HEK293 (cell line): ENCODE measurements at regions not wholly inside any gene's neighbourhood (a gene's known extent, or its start where the extent isn't known, plus 50 kb on each side); places are given as distances from the start of the nearest gene placed in this dataset.

Experiments used
- CTCF ChIA-PET: fragments of 350-600 bp; formaldehyde crosslinking; extraction: SDS; loops from one replicate; lab custom pipeline; 2021; ENCODE audit warnings: antibody characterized with exemption; lab: Yijun Ruan, JAX
- POLR2A ChIA-PET: fragments of 300-600 bp; formaldehyde crosslinking; extraction: SDS; loops from one replicate; lab custom pipeline; 2020; ENCODE audit warnings: antibody characterized with exemption, inconsistent platforms; lab: Yijun Ruan, JAX
- H3K27ac ChIP-seq: fragments of 200-500 bp; sonication (Bioruptor generic); 2 replicates; pipeline ENCODE4 v1.5.1; 2014; ENCODE audit warnings: low read depth, low read length, control low read depth, inconsistent platforms; ENCODE audit errors: extremely low read depth
- H3K36me3 ChIP-seq, 2 experiments: fragments of 200-500 bp in 1 of 2; sonication (Bioruptor generic) in 1 of 2; 1 replicate in 1 of 2; 2 replicates in 1 of 2; pipeline ENCODE4 v1.5.1; 2014 to 2017; ENCODE audit warnings: inconsistent platforms in 2 of 2, low read length in 2 of 2; ENCODE audit not compliant: control insufficient read depth in 2 of 2, insufficient read depth in 1 of 2
- H3K4me1 ChIP-seq: fragments of 200-500 bp; sonication (Bioruptor generic); 2 replicates; pipeline ENCODE4 v1.5.1; 2014; ENCODE audit warnings: mild to moderate bottlenecking, low read length, inconsistent platforms; ENCODE audit not compliant: control insufficient read depth, insufficient read depth
- H3K4me3 ChIP-seq: 2 replicates; pipeline ENCODE4 v1.5.1; 2011; ENCODE audit warnings: low read depth, mild to moderate bottlenecking, control low read depth, low read length, moderate library complexity
- H3K9me3 ChIP-seq: fragments of 200-500 bp; sonication (Bioruptor generic); 2 replicates; pipeline ENCODE4 v1.5.1; 2014; ENCODE audit warnings: low read depth, low read length, inconsistent platforms; ENCODE audit not compliant: control insufficient read depth, insufficient read depth
- KLF10 ChIP-seq: fragments of 450-650 bp; IDR thresholded peaks from 2 replicates; pipeline ENCODE4 v1.5.1; 2018; ENCODE audit warnings: missing biosample characterization, mild to moderate bottlenecking, missing genetic modification characterization
- KLF9 ChIP-seq: fragments of 450-650 bp; formaldehyde crosslinking; IDR thresholded peaks from 2 replicates; pipeline ENCODE4 v1.5.1; 2016; ENCODE audit warnings: missing biosample characterization, missing genetic modification characterization, low read depth
- OSR2 ChIP-seq: fragments of 450-650 bp; formaldehyde crosslinking; IDR thresholded peaks from 2 replicates; pipeline ENCODE4 v1.5.1; 2016; ENCODE audit warnings: missing biosample characterization, missing genetic modification characterization
- SCRT1 ChIP-seq: fragments of 450-650 bp; formaldehyde crosslinking; IDR thresholded peaks from 2 replicates; pipeline ENCODE4 v1.5.1; 2016; ENCODE audit warnings: missing biosample characterization, missing genetic modification characterization, borderline replicate concordance
- SP2 ChIP-seq: fragments of 450-650 bp; formaldehyde crosslinking; IDR thresholded peaks from 2 replicates; pipeline ENCODE4 v1.5.1; 2016; ENCODE audit warnings: missing biosample characterization, missing genetic modification characterization
- SP7 ChIP-seq: fragments of 450-650 bp; formaldehyde crosslinking; IDR thresholded peaks from 2 replicates; pipeline ENCODE4 v1.5.1; 2016; ENCODE audit warnings: missing biosample characterization, missing genetic modification characterization
- TRIM28 ChIP-seq: IDR thresholded peaks from 2 replicates; pipeline ENCODE4 v1.6.1; 2011; ENCODE audit warnings: low read length, control low read depth, borderline replicate concordance
- WT1 ChIP-seq: fragments of 450-650 bp; formaldehyde crosslinking; IDR thresholded peaks from 2 replicates; pipeline ENCODE4 v1.5.1; 2016; ENCODE audit warnings: missing biosample characterization, missing genetic modification characterization
- ZBTB7A ChIP-seq: fragments of 450-650 bp; formaldehyde crosslinking; IDR thresholded peaks from 2 replicates; pipeline ENCODE4 v1.5.1; 2016; ENCODE audit warnings: low read depth, missing biosample characterization, missing genetic modification characterization
- ZNF140 ChIP-seq: fragments of 450-650 bp; formaldehyde crosslinking; IDR thresholded peaks from 2 replicates; pipeline ENCODE4 v1.5.1; 2016; ENCODE audit warnings: missing biosample characterization, missing genetic modification characterization
- ZNF501 ChIP-seq: fragments of 450-650 bp; formaldehyde crosslinking; IDR thresholded peaks from 2 replicates; pipeline ENCODE4 v1.5.1; 2016; ENCODE audit warnings: missing biosample characterization, missing genetic modification characterization
- ZNF544 ChIP-seq: fragments of 450-650 bp; formaldehyde crosslinking; IDR thresholded peaks from 2 replicates; pipeline ENCODE4 v1.5.0; 2017; ENCODE audit warnings: missing biosample characterization, missing genetic modification characterization
- ZNF555 ChIP-seq: fragments of 450-650 bp; formaldehyde crosslinking; conservative IDR thresholded peaks from 2 replicates; pipeline ENCODE4 v1.5.1; 2017; ENCODE audit warnings: missing biosample characterization, mild to moderate bottlenecking, missing genetic modification characterization, inconsistent platforms
- ZNF561 ChIP-seq: fragments of 450-650 bp; IDR thresholded peaks from 2 replicates; pipeline ENCODE4 v1.5.1; 2018; ENCODE audit warnings: missing biosample characterization, missing genetic modification characterization, borderline replicate concordance
- ZNF580 ChIP-seq: fragments of 450-650 bp; formaldehyde crosslinking; IDR thresholded peaks from 2 replicates; pipeline ENCODE4 v1.5.1; 2016; ENCODE audit warnings: missing biosample characterization, missing genetic modification characterization
- ZNF776 ChIP-seq: fragments of 450-650 bp; formaldehyde crosslinking; IDR thresholded peaks from 2 replicates; pipeline ENCODE4 v1.5.0; 2017; ENCODE audit warnings: missing biosample characterization, missing genetic modification characterization, borderline replicate concordance
- ZSCAN23 ChIP-seq: fragments of 450-650 bp; formaldehyde crosslinking; IDR thresholded peaks from 2 replicates; pipeline ENCODE4 v1.5.1; 2016; ENCODE audit warnings: missing biosample characterization, missing genetic modification characterization
- TF ChIP-seq, protein P1 (sequence below): fragments of 450-650 bp; formaldehyde crosslinking; IDR thresholded peaks from 2 replicates; pipeline ENCODE4 v1.5.1; 2016; ENCODE audit warnings: missing biosample characterization, missing genetic modification characterization
- TF ChIP-seq, protein P2 (sequence below): fragments of 450-650 bp; formaldehyde crosslinking; IDR thresholded peaks from 2 replicates; pipeline ENCODE4 v1.5.1; 2016; ENCODE audit warnings: missing biosample characterization, missing genetic modification characterization
- TF ChIP-seq, protein P3 (sequence below): fragments of 450-650 bp; formaldehyde crosslinking; IDR thresholded peaks from 2 replicates; pipeline ENCODE4 v1.5.1; 2017; ENCODE audit warnings: missing biosample characterization, mild to moderate bottlenecking, missing genetic modification characterization, moderate library complexity
- TF ChIP-seq, protein P4 (sequence below): fragments of 450-650 bp; formaldehyde crosslinking; IDR thresholded peaks from 2 replicates; pipeline ENCODE4 v1.5.1; 2016; ENCODE audit warnings: missing biosample characterization, missing genetic modification characterization
- TF ChIP-seq, protein P5 (sequence below): fragments of 450-650 bp; formaldehyde crosslinking; IDR thresholded peaks from 2 replicates; pipeline ENCODE4 v1.5.1; 2017; ENCODE audit warnings: missing biosample characterization, missing genetic modification characterization
- TF ChIP-seq, protein P6 (sequence below): fragments of 450-650 bp; formaldehyde crosslinking; IDR thresholded peaks from 2 replicates; pipeline ENCODE4 v1.5.1; 2016; ENCODE audit warnings: missing biosample characterization, missing genetic modification characterization

- H3K4me3 ChIP-seq: no peak overlapping the region
- no peaks in the 10 kb centered on the region for H3K9me3 ChIP-seq
- no peaks in the 10 kb centered on the region for H3K36me3 ChIP-seq
- POLR2A ChIA-PET: no interaction called here
- CTCF ChIA-PET: no interaction called here
- TF ChIP-seq SCRT1 (tag by site-specific recombination) (no peak), ZNF140 (no peak), ZBTB7A (tag by site-specific recombination) (no peak), KLF9 (tag by site-specific recombination) (no peak)
- TF ChIP-seq, protein P1, sequence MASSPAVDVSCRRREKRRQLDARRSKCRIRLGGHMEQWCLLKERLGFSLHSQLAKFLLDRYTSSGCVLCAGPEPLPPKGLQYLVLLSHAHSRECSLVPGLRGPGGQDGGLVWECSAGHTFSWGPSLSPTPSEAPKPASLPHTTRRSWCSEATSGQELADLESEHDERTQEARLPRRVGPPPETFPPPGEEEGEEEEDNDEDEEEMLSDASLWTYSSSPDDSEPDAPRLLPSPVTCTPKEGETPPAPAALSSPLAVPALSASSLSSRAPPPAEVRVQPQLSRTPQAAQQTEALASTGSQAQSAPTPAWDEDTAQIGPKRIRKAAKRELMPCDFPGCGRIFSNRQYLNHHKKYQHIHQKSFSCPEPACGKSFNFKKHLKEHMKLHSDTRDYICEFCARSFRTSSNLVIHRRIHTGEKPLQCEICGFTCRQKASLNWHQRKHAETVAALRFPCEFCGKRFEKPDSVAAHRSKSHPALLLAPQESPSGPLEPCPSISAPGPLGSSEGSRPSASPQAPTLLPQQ (tag by site-specific recombination): no peak
- TF ChIP-seq, protein P2, sequence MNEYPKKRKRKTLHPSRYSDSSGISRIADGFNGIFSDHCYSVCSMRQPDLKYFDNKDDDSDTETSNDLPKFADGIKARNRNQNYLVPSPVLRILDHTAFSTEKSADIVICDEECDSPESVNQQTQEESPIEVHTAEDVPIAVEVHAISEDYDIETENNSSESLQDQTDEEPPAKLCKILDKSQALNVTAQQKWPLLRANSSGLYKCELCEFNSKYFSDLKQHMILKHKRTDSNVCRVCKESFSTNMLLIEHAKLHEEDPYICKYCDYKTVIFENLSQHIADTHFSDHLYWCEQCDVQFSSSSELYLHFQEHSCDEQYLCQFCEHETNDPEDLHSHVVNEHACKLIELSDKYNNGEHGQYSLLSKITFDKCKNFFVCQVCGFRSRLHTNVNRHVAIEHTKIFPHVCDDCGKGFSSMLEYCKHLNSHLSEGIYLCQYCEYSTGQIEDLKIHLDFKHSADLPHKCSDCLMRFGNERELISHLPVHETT: no peak
- no peaks in the 10 kb centered on the region for H3K4me1 ChIP-seq
- H3K27ac ChIP-seq: no peak overlapping the region
These were observed 165.1 kb downstream of the GLRX3 start for GRCh38 chr10:130301021-130301892.

GRCh38 chr10:130326954-130327353 lies 190.8 kb downstream of the GLRX3 start:
- H3K4me3 ChIP-seq: no peak overlapping the region
- H3K9me3 ChIP-seq: no peaks in the 10 kb centered on the region
- no peak overlapping the region for H3K27ac ChIP-seq
- POLR2A ChIA-PET: no interaction called here
- TF ChIP-seq SP7 (tag by site-specific recombination) (no peak), ZNF561 (tag by site-specific recombination) (no peak), WT1 (no peak), ZNF580 (no peak), TRIM28 (no peak), ZNF544 (tag by site-specific recombination) (no peak), OSR2 (no peak), ZSCAN23 (no peak), ZNF555 (tag by site-specific recombination) (no peak), ZNF776 (tag by site-specific recombination) (no peak), ZNF501 (no peak), KLF10 (tag by site-specific recombination) (no peak), SP2 (no peak)
- TF ChIP-seq, protein P3, sequence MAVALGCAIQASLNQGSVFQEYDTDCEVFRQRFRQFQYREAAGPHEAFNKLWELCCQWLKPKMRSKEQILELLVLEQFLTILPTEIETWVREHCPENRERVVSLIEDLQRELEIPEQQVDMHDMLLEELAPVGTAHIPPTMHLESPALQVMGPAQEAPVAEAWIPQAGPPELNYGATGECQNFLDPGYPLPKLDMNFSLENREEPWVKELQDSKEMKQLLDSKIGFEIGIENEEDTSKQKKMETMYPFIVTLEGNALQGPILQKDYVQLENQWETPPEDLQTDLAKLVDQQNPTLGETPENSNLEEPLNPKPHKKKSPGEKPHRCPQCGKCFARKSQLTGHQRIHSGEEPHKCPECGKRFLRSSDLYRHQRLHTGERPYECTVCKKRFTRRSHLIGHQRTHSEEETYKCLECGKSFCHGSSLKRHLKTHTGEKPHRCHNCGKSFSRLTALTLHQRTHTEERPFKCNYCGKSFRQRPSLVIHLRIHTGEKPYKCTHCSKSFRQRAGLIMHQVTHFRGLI (tag by site-specific recombination): no peak
- TF ChIP-seq, protein P4, sequence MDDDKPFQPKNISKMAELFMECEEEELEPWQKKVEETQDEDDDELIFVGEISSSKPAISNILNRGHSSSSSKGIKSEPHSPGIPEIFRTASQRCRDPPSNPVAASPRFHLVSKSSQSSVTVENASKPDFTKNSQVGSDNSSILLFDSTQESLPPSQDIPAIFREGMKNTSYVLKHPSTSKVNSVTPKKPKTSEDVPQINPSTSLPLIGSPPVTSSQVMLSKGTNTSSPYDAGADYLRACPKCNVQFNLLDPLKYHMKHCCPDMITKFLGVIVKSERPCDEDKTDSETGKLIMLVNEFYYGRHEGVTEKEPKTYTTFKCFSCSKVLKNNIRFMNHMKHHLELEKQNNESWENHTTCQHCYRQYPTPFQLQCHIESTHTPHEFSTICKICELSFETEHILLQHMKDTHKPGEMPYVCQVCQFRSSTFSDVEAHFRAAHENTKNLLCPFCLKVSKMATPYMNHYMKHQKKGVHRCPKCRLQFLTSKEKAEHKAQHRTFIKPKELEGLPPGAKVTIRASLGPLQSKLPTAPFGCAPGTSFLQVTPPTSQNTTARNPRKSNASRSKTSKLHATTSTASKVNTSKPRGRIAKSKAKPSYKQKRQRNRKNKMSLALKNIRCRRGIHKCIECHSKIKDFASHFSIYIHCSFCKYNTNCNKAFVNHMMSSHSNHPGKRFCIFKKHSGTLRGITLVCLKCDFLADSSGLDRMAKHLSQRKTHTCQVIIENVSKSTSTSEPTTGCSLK: no peak
- TF ChIP-seq, protein P5, sequence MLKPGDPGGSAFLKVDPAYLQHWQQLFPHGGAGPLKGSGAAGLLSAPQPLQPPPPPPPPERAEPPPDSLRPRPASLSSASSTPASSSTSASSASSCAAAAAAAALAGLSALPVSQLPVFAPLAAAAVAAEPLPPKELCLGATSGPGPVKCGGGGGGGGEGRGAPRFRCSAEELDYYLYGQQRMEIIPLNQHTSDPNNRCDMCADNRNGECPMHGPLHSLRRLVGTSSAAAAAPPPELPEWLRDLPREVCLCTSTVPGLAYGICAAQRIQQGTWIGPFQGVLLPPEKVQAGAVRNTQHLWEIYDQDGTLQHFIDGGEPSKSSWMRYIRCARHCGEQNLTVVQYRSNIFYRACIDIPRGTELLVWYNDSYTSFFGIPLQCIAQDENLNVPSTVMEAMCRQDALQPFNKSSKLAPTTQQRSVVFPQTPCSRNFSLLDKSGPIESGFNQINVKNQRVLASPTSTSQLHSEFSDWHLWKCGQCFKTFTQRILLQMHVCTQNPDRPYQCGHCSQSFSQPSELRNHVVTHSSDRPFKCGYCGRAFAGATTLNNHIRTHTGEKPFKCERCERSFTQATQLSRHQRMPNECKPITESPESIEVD (tag by site-specific recombination): no peak
- TF ChIP-seq, protein P6, sequence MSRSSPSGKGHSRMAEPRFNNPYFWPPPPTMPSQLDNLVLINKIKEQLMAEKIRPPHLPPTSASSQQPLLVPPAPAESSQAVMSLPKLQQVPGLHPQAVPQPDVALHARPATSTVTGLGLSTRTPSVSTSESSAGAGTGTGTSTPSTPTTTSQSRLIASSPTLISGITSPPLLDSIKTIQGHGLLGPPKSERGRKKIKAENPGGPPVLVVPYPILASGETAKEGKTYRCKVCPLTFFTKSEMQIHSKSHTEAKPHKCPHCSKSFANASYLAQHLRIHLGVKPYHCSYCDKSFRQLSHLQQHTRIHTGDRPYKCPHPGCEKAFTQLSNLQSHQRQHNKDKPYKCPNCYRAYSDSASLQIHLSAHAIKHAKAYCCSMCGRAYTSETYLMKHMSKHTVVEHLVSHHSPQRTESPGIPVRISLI: no peak
- TF ChIP-seq, all 188 proteins: peak for 0
- Histone ChIP-seq H3K36me3 (no peaks in the 10 kb centered on the region), H3K4me1 (no peaks in the 10 kb centered on the region)
- CTCF ChIA-PET: no interaction called here
